Osteoblast (primary cell): ENCODE measurements at regions not wholly inside any gene's neighbourhood (a gene's known extent, or its start where the extent isn't known, plus 50 kb on each side); places are given as distances from the start of the nearest gene placed in this dataset.

Source experiments
- DNase-seq: peaks from one replicate; pipeline ENCODE4 v3.0.0; 2011; ENCODE audit warnings: low spot score, mixed read lengths; ENCODE audit not compliant: insufficient read length; ENCODE audit errors: missing footprints
- H2AFZ ChIP-seq: 2 replicates; pipeline ENCODE4 v1.6.0; 2011; ENCODE audit warnings: mild to moderate bottlenecking, low read length
- H3K27ac ChIP-seq: 2 replicates; pipeline ENCODE4 v1.5.1; 2011; ENCODE audit warnings: mild to moderate bottlenecking, low read depth, low read length, moderate library complexity
- H3K27me3 ChIP-seq: 2 replicates; pipeline ENCODE4 v1.6.0; 2012; ENCODE audit warnings: mild to moderate bottlenecking, control low read depth, inconsistent platforms, low read length, moderate library complexity; ENCODE audit not compliant: insufficient read depth
- H3K36me3 ChIP-seq: 2 replicates; pipeline ENCODE4 v1.5.1; 2011; ENCODE audit warnings: mild to moderate bottlenecking, low read length, control low read depth, moderate library complexity; ENCODE audit not compliant: insufficient read depth
- H3K4me1 ChIP-seq: 2 replicates; pipeline ENCODE4 v1.5.1; 2011; ENCODE audit warnings: mild to moderate bottlenecking, low read length, control low read depth, moderate library complexity; ENCODE audit not compliant: insufficient read depth
- H3K4me2 ChIP-seq: 2 replicates; pipeline ENCODE4 v1.6.0; 2011; ENCODE audit warnings: mild to moderate bottlenecking, low read length; ENCODE audit not compliant: insufficient read depth
- H3K4me3 ChIP-seq: fragments of 200-600 bp; sonication (generic); 3 replicates; pipeline ENCODE4 v1.5.1; 2012; ENCODE audit warnings: mild to moderate bottlenecking, low read length, inconsistent platforms; ENCODE audit not compliant: insufficient read depth
- H3K79me2 ChIP-seq: 2 replicates; pipeline ENCODE4 v1.6.0; 2012; ENCODE audit warnings: mild to moderate bottlenecking, low read length, control low read depth, inconsistent platforms; ENCODE audit not compliant: insufficient read depth
- H3K9me3 ChIP-seq: 2 replicates; pipeline ENCODE4 v1.5.1; 2011; ENCODE audit warnings: low read depth, low read length, control low read depth
- H4K20me1 ChIP-seq: 2 replicates; pipeline ENCODE4 v1.6.0; 2012; ENCODE audit warnings: mild to moderate bottlenecking, low read length, control low read depth; ENCODE audit not compliant: insufficient read depth
- TF ChIP-seq, protein P1 (sequence below): IDR thresholded peaks from 2 replicates; pipeline ENCODE4 v1.5.1; 2011; ENCODE audit warnings: mild to moderate bottlenecking, low read depth, low read length, moderate library complexity; ENCODE audit errors: extremely low read depth

DNA sequence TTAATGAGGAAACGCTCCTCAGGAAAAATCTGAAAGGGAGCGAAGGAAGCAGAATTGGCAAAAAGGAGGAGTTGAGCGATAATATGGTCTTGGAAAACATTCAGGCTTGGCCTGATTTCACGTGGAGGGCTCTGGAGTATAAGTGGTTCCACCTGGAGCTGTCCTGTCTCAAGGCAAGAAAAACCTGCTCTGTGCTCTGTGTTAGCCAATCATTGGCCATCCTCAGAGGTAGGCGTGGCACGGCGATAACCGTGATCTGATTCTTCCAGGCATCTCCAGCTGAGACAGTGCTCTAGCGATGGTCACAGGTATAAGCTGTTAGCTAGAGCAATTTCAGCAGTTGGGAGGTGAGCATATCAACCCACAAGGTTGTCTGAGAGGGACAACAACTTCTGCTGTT, 450.5 kb upstream of the MAF start:
- no peak overlapping the region for H2AFZ ChIP-seq
- no peak for DNase-seq
- no peaks in the 10 kb centered on the region for H4K20me1 ChIP-seq
- no peaks in the 10 kb centered on the region for H3K79me2 ChIP-seq
- H3K4me2 ChIP-seq, result no peak overlapping the region
- peaks cover 7% of the 10 kb centered on the region for H3K27me3 ChIP-seq
- no peak overlapping the region for H3K27ac ChIP-seq
- no peaks in the 10 kb centered on the region for H3K36me3 ChIP-seq
- H3K4me1 ChIP-seq, result peaks cover 1% of the 10 kb centered on the region
- H3K9me3 ChIP-seq, result no peaks in the 10 kb centered on the region
- TF ChIP-seq, protein P1, sequence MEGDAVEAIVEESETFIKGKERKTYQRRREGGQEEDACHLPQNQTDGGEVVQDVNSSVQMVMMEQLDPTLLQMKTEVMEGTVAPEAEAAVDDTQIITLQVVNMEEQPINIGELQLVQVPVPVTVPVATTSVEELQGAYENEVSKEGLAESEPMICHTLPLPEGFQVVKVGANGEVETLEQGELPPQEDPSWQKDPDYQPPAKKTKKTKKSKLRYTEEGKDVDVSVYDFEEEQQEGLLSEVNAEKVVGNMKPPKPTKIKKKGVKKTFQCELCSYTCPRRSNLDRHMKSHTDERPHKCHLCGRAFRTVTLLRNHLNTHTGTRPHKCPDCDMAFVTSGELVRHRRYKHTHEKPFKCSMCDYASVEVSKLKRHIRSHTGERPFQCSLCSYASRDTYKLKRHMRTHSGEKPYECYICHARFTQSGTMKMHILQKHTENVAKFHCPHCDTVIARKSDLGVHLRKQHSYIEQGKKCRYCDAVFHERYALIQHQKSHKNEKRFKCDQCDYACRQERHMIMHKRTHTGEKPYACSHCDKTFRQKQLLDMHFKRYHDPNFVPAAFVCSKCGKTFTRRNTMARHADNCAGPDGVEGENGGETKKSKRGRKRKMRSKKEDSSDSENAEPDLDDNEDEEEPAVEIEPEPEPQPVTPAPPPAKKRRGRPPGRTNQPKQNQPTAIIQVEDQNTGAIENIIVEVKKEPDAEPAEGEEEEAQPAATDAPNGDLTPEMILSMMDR, result no peak
- no peak overlapping the region for H3K4me3 ChIP-seq

DNA sequence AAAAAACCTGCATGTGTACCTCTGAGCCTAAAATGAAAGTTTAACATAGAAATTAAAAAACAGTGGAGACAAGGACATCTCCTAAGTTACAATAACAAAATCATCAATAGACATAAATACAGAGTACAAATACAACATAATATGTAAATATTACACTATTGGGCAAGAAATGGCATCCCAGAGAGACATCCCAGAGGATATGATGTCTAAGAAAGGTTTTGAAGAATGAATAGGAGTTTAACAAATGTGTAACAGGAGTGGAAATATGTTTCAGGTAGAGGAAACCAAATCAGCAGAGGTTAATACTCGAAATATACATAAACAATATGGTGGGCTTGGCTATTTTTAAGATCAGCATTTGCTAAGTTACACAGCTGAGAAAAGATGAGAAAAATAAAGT, 447.7 kb upstream of the MAF start:
- Histone ChIP-seq H3K36me3 (no peaks in the 10 kb centered on the region), H3K27ac (no peak overlapping the region), H3K4me2 (no peak overlapping the region), H3K9me3 (no peaks in the 10 kb centered on the region), H3K27me3 (peaks cover 22% of the 10 kb centered on the region), H4K20me1 (no peaks in the 10 kb centered on the region), H3K79me2 (no peaks in the 10 kb centered on the region), H2AFZ (no peak overlapping the region), H3K4me3 (no peak overlapping the region), H3K4me1 (no peaks in the 10 kb centered on the region)
- TF ChIP-seq, protein P1, result no peak
- DNase-seq, result no peak

DNA sequence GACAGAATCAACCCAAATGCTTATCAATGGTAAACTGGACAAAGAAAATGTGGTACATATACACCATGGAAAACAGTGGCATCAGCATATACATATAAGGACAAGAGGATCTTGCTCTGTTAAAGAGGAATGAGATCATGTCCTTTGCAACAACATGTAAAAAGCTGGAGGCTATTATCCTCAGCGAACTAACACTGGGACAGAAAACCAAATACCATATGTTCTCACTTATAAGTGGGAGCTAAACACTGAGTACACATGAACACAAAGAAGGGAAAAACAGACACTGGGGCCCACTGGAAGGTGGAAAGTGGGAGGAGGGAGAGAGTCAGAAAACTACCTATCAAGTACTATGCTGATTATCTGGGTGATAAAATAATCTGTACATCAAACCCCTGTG, 447.3 kb upstream of the MAF start:
- TF ChIP-seq, protein P1, result no peak
- H3K4me3 ChIP-seq, result no peak overlapping the region
- peaks cover 23% of the 10 kb centered on the region for H3K27me3 ChIP-seq
- no peaks in the 10 kb centered on the region for H3K4me1 ChIP-seq
- H3K36me3 ChIP-seq, result no peaks in the 10 kb centered on the region
- no peak for DNase-seq
- H3K4me2 ChIP-seq, result no peak overlapping the region
- no peaks in the 10 kb centered on the region for H3K9me3 ChIP-seq
- no peak overlapping the region for H2AFZ ChIP-seq
- H3K27ac ChIP-seq, result no peak overlapping the region
- H4K20me1 ChIP-seq, result no peaks in the 10 kb centered on the region
- no peaks in the 10 kb centered on the region for H3K79me2 ChIP-seq

DNA sequence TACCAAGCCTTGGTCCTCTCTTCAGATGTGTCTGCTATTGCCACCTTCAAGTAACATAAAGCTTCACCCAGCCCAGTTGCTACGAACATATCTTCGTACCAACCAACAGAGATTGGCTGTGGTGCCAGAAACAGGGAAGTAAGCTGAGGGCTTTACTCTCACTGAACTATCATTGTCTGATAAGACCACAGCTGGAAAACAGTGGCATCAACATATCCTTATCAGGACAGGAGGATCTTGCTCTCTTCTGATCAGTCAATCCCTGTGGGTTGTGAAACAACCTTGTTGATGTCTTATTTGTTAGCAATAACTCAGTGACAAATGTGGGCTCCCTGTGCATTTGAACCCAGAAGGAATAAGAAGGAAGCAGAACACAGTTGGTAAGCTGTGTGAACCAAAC, 446.3 kb upstream of the MAF start:
- Histone ChIP-seq H3K27me3 (peaks cover 23% of the 10 kb centered on the region), H3K79me2 (no peaks in the 10 kb centered on the region), H3K27ac (no peak overlapping the region), H3K9me3 (no peaks in the 10 kb centered on the region), H3K4me2 (no peak overlapping the region), H2AFZ (no peak overlapping the region), H3K4me3 (no peak overlapping the region), H4K20me1 (no peaks in the 10 kb centered on the region), H3K4me1 (no peaks in the 10 kb centered on the region), H3K36me3 (no peaks in the 10 kb centered on the region)
- TF ChIP-seq, protein P1, result no peak
- DNase-seq, result no peak
